ENCODE measurements at regions not wholly inside any gene's neighbourhood (a gene's known extent, or its start where the extent isn't known, plus 50 kb on each side); places are given as distances from the start of the nearest gene placed in this dataset.

DNA sequence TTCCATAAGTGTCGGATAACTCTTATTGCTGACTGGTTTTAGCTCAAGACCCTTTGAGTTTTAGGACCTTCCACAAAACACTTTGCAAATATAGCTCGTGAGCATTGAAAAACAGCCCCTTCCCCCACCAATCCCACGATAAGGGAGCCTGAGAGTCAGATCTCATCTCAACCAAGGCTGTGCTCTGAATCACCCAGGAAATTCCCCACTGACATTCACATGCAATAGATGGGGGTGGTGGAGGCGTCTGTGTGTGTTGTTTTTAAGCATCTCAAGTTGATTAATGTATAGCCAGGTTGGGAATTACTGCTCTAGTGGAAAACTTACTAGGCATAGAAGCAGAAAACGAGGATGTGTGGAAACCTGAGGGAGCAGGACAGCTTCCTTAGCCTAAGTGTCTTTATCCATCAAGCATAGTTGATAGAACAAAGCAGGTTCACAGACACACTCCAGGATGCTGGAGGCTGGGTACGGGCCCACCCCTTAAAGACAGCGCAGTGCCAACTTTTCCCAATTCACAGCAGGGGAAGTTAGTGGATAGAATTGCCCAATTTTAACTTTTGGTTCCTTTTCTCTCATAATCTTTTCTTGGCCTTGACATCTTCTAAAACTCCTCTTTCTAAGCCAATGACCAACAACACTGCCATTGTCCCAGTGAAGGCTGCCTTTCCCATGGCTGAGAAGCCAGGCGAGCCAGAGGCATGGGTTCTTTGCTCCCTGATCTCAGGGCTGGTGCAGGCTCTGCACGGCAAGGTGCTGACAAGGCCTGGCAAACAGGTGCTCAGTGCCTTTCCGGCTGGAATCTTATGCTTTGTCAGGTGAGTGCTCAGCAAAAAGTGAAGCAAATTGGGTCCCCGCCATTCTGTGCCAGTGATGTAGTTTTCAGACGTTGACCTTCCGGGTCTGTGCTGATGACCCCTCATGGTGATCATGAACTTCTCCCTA, 98.5 kb upstream of the INSIG1 start:
- peak in 1 of 2 donors; percentile 29 for DNase-seq (ENCODE audit: low spot score in 2 of 2)
- no peak overlapping the region for H3K4me3 ChIP-seq (ENCODE audit: low read depth, poor library complexity, severe bottlenecking)
- intact Hi-C loops (cut with DNase I; ENCODE audit: low total_unique reads), result no loop called here
- TF ChIP-seq POLR2A (IDR thresholded peaks at IDR 0.05), result no peak
- TF ChIP-seq, protein P1, sequence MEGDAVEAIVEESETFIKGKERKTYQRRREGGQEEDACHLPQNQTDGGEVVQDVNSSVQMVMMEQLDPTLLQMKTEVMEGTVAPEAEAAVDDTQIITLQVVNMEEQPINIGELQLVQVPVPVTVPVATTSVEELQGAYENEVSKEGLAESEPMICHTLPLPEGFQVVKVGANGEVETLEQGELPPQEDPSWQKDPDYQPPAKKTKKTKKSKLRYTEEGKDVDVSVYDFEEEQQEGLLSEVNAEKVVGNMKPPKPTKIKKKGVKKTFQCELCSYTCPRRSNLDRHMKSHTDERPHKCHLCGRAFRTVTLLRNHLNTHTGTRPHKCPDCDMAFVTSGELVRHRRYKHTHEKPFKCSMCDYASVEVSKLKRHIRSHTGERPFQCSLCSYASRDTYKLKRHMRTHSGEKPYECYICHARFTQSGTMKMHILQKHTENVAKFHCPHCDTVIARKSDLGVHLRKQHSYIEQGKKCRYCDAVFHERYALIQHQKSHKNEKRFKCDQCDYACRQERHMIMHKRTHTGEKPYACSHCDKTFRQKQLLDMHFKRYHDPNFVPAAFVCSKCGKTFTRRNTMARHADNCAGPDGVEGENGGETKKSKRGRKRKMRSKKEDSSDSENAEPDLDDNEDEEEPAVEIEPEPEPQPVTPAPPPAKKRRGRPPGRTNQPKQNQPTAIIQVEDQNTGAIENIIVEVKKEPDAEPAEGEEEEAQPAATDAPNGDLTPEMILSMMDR (IDR thresholded peaks at IDR 0.05), result no peak
- WGBS, 2 donors, result 77 to 81% methylated on average over 13 of the region's 13 CpGs

- TF ChIP-seq, protein P1 (IDR thresholded peaks at IDR 0.05), result no peak
- TF ChIP-seq POLR2A (IDR thresholded peaks at IDR 0.05), result no peak
- intact Hi-C loops (cut with DNase I; ENCODE audit: low total_unique reads), result no loop called here
- no peak overlapping the region for H3K4me3 ChIP-seq (ENCODE audit: low read depth, poor library complexity, severe bottlenecking)
- WGBS, 2 donors, result 88 to 89% methylated on average over 17 of the region's 17 CpGs
- DNase-seq (ENCODE audit: low spot score in 2 of 2), result peak in 1 of 2 donors; percentile 68
Observed at GRCh38 chr7:155201325-155202087, 96.2 kb upstream of the INSIG1 start.

DNA sequence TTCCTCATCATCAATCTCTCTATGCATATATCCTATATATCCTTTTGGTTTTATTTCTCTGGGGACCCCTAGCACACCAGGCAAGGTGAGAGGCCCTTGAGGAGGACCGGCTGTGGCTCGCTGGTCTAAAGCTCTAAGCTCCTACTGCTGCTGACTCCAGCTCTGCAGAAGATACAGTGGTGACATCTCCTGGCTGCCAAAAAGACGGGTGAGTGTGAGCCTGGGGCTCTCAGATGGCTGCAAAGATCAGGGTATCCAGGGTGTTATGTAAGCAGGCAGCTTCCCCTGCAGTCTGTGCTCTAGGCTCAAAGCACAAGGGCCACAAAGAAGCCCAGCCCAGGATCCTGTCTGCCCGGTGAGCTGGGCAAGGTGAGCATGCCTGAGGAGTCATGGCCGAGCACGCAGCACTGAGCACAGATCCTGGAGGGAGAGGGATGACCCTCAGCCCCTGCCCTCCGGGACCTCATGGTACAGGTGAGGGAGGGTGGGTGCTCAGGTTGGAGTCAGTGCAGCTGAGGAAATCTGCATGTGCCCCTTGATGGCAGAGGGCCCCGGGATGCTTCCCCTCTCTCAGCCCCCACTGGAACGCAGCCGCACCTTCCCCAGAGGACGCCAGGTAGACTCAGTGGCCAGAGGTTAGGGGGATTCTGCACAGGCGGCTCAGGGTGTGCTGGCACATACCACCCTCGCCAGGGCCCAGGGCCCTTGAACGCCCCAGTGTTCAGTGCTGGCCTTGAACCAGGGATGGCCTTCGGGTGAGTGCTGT, 95.4 kb upstream of the INSIG1 start:
- TF ChIP-seq, protein P1 (IDR thresholded peaks at IDR 0.05), result no peak
- no peak for TF ChIP-seq POLR2A (IDR thresholded peaks at IDR 0.05)
- WGBS, 2 donors, result 92% methylated on average over 15 of the region's 15 CpGs
- intact Hi-C loops (cut with DNase I; ENCODE audit: low total_unique reads), result no loop called here
- H3K4me3 ChIP-seq (ENCODE audit: low read depth, poor library complexity, severe bottlenecking), result no peak overlapping the region
- DNase-seq (ENCODE audit: low spot score in 2 of 2), result peak in 1 of 2 donors; percentile 76

- 59 to 73% methylated on average over 16 to 17 of the region's 17 CpGs for WGBS, 2 donors
- peak in 1 of 2 donors; percentile 83 for DNase-seq (ENCODE audit: low spot score in 2 of 2)
Observed at GRCh38 chr7:155203059-155203881, 94.4 kb upstream of the INSIG1 start.

More at GRCh38 chr7:155203059-155203881, 94.4 kb upstream of the INSIG1 start:
- no peak for TF ChIP-seq POLR2A (IDR thresholded peaks at IDR 0.05)
- TF ChIP-seq, protein P1 (IDR thresholded peaks at IDR 0.05), result no peak
- no peak overlapping the region for H3K4me3 ChIP-seq (ENCODE audit: low read depth, poor library complexity, severe bottlenecking)
- intact Hi-C loops (cut with DNase I; ENCODE audit: low total_unique reads), result no loop called here

Data from lower leg skin (tissue), 4 donors.